ENCODE measurements at regions not wholly inside any gene's neighbourhood (a gene's known extent, or its start where the extent isn't known, plus 50 kb on each side); places are given as distances from the start of the nearest gene placed in this dataset.

DNA sequence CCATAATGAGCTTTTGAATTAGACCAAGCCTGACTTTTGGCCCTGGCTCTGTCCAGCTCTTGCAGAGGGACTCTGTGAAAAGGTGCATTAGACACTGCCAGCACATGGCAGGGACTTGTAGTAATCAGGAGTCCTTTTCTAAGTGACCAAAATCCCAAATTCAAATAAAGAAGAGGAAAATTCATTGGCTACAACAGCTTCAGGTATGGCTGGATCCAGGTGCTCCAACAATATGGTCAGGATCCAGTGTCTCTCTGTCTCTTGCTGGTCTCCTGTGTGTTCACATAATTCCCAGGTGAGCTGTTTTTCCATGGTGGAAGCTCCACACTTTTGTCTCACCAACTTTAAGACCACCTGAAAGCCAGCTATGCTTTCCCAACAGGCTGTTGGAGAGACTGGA is 358.8 kb upstream of the TNRC6C start:
- TF ChIP-seq POLR2AphosphoS5 (IDR thresholded peaks at IDR 0.05), result no peak
- no peak for TF ChIP-seq POLR2A (IDR thresholded peaks at IDR 0.05)
- TF ChIP-seq, protein P1, sequence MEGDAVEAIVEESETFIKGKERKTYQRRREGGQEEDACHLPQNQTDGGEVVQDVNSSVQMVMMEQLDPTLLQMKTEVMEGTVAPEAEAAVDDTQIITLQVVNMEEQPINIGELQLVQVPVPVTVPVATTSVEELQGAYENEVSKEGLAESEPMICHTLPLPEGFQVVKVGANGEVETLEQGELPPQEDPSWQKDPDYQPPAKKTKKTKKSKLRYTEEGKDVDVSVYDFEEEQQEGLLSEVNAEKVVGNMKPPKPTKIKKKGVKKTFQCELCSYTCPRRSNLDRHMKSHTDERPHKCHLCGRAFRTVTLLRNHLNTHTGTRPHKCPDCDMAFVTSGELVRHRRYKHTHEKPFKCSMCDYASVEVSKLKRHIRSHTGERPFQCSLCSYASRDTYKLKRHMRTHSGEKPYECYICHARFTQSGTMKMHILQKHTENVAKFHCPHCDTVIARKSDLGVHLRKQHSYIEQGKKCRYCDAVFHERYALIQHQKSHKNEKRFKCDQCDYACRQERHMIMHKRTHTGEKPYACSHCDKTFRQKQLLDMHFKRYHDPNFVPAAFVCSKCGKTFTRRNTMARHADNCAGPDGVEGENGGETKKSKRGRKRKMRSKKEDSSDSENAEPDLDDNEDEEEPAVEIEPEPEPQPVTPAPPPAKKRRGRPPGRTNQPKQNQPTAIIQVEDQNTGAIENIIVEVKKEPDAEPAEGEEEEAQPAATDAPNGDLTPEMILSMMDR (IDR thresholded peaks at IDR 0.05), result no peak
- TF ChIP-seq EP300 (IDR thresholded peaks at IDR 0.05), result no peak
- Histone ChIP-seq H3K9me3 (no peaks in the 10 kb centered on the region), H3K36me3 (no peaks in the 10 kb centered on the region), H3K27me3 (no peaks in the 10 kb centered on the region), H3K4me1 (peaks cover 0 to 11% (median 4%) of the 10 kb centered on the region in 4 donors), H3K27ac (no peak overlapping the region), H3K4me3 (no peak overlapping the region)
- ATAC-seq (ENCODE audit: low FRiP score in 2 of 2), result no peak
- DNase-seq, result no peak

DNA sequence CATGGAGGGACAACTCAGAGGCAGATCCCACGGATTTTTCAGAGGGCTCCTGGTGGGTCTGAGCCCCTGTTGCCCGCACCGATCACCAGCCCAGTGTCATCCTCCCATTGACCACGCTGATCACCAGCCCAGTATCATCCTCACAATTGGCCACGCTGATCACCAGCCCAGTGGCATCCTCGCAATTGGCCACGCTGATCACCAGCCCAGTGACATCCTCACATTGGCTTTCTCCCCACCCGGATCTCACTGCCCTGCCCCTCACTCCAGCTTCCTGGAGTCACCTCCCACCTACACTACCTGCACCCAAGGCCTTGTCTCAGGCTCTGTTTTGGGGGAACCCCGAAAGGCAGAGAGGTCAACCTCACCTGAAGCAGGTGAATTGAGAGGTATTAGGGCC is 358.2 kb upstream of the TNRC6C start:
- no peaks in the 10 kb centered on the region for H3K27me3 ChIP-seq
- peak overlapping the region in 1 of 4 donors; percentile 75 for H3K27ac ChIP-seq
- peaks cover 0 to 11% (median 4%) of the 10 kb centered on the region in 4 donors for H3K4me1 ChIP-seq
- DNase-seq (no peak), ATAC-seq (ENCODE audit: low FRiP score in 2 of 2) (no peak)
- H3K4me3 ChIP-seq, result no peak overlapping the region
- H3K36me3 ChIP-seq, result no peaks in the 10 kb centered on the region
- no peak for TF ChIP-seq POLR2A (IDR thresholded peaks at IDR 0.05)
- no peak for TF ChIP-seq POLR2AphosphoS5 (IDR thresholded peaks at IDR 0.05)
- no peaks in the 10 kb centered on the region for H3K9me3 ChIP-seq
- WGBS, 2 donors, result 96 to 97% methylated on average over 9 of the region's 9 CpGs

DNA sequence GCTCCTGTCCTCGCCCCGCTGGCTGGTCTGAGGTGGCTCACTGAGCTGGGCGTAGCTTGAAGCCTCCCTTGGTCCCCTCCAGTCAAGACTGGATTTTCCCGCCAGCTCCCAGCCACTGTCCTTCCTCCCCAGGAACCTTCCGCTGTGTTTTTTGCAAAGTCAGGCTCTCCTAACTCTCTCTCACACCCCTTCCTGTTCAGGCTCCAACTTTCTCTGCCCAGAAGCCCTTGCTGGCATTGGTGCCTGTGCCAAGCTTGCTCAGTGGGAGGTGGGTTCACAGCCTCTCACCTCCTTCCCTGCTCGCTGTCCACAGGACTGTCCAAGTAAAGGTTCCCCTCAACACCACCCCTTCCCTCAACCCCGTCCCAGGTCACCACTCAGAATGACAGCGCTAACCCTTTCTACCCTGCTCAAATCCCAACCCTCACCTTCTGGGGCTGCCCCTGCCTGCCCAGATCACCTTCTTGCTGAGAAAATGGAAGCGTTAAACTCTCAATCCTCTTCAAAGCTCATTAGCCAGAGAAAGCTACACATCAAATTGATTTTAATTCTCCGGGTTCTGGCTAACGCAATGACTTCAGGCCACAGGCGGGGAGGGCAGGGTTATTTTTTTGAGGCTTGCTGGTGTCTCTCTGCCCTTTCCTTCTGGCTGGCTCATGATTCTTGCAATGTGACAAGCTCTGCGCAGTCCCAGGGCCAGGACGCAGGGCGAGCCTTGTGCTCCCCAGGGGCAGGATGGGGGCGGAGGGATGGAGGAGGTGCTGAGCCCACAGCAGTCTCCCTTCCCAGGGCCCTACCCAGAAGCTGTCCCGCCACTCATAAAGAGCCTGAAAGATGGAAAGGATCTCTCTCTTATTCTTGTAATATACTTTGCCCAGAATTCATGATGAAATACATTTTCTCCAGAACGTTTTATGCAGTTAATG is 357.2 kb upstream of the TNRC6C start:
- no peak for DNase-seq

DNA sequence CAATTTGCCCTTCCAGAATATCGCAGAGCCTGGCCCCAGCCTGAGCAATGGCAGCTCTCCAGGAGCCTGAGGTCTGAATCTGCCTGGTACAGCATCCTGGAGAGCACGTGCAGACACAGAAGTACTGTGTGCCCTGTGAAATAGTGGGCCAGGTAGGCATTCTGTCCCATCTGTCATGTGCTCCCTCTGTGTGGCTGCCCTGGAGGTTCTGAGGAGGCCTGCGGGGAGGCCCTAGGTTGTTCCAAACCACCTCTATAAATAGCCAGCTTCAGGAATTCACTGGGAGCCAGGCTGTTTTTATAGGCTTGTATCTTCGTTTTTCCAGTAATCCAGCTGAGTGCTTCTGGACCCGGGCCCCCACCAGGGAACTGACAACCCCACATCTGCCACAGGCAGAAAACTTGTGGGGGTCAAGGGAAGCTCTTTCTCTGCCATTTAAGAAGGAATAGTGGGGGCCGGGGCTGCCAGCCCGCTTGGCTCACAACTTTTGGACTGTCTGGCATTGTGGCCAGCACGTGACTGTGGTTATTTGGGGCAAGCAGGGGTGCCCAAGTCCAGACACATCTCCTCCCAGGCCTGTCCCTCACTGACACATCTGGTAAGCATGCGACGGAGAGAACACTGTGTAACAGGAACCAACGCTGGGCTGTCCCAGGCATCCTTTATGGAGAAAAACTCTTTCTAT is 356.3 kb upstream of the TNRC6C start:
- Histone ChIP-seq H3K27ac (peak overlapping the region; percentile 53 to 78 (median 69)), H3K4me1 (peaks cover 0 to 11% (median 4%) of the 10 kb centered on the region in 4 donors), H3K27me3 (no peaks in the 10 kb centered on the region), H3K4me3 (no peak overlapping the region), H3K9me3 (no peaks in the 10 kb centered on the region), H3K36me3 (no peaks in the 10 kb centered on the region)
- WGBS, 2 donors, result 50 to 75% methylated on average over 7 to 11 of the region's 11 CpGs
- peak; percentile 45 to 61 for ATAC-seq (ENCODE audit: low FRiP score in 2 of 2)
- no peak for TF ChIP-seq POLR2A (IDR thresholded peaks at IDR 0.05)
- TF ChIP-seq, protein P1 (IDR thresholded peaks at IDR 0.05), result no peak
- peak in 1 of 2 donors; percentile 39 for TF ChIP-seq POLR2AphosphoS5 (IDR thresholded peaks at IDR 0.05)
- peak in 2 of 4 donors; percentile 10 to 33 for TF ChIP-seq EP300 (IDR thresholded peaks at IDR 0.05)
- DNase-seq, result peak in 1 of 2 donors; percentile 64

More for the DNA sequence above, 357.2 kb upstream of the TNRC6C start:
- H3K27me3 ChIP-seq, result no peaks in the 10 kb centered on the region
- TF ChIP-seq POLR2A (IDR thresholded peaks at IDR 0.05), result no peak
- no peak for TF ChIP-seq POLR2AphosphoS5 (IDR thresholded peaks at IDR 0.05)
- TF ChIP-seq, protein P1 (IDR thresholded peaks at IDR 0.05), result no peak
- no peak for TF ChIP-seq EP300 (IDR thresholded peaks at IDR 0.05)
- no peak for ATAC-seq (ENCODE audit: low FRiP score in 2 of 2)
- 67 to 75% methylated on average over 18 of the region's 18 CpGs for WGBS, 2 donors
- peak overlapping the region; percentile 13 to 75 (median 58) for H3K27ac ChIP-seq
- H3K9me3 ChIP-seq, result no peaks in the 10 kb centered on the region
- no peaks in the 10 kb centered on the region for H3K36me3 ChIP-seq
- H3K4me1 ChIP-seq, result peaks cover 0 to 11% (median 4%) of the 10 kb centered on the region in 4 donors
- no peak overlapping the region for H3K4me3 ChIP-seq

All from upper lobe of left lung (tissue), 6 donors.